ENCODE measurements at regions not wholly inside any gene's neighbourhood (a gene's known extent, or its start where the extent isn't known, plus 50 kb on each side); places are given as distances from the start of the nearest gene placed in this dataset.

- Histone ChIP-seq H3K36me3 (no peaks in the 10 kb centered on the region), H3K4me1 (peaks cover 0 to 14% (median 5%) of the 10 kb centered on the region in 4 donors), H3K27ac (no peak overlapping the region), H3K4me3 (no peak overlapping the region), H3K9me3 (no peaks in the 10 kb centered on the region), H3K27me3 (no peaks in the 10 kb centered on the region)
- WGBS (ENCODE audit: insufficient coverage, low coverage, low lambda C conversion rate, missing lambda C conversion rate): 69% methylated on average over 5 of the region's 5 CpGs
- intact Hi-C loops (cut with DNase I): no loop called here
- ATAC-seq: no peak
- DNase-seq: no peak
- TF ChIP-seq CTCF (IDR thresholded peaks at IDR 0.05) (no peak), POLR2A (IDR thresholded peaks at IDR 0.05) (no peak)
These were observed 81.5 kb upstream of the ACSL3 start for GRCh38 chr2:222779145-222779832.

GRCh38 chr2:222780051-222780450 lies 80.8 kb upstream of the ACSL3 start:
- Histone ChIP-seq H3K4me3 (no peak overlapping the region), H3K27me3 (no peaks in the 10 kb centered on the region), H3K4me1 (peaks cover 0 to 14% (median 5%) of the 10 kb centered on the region in 4 donors), H3K36me3 (no peaks in the 10 kb centered on the region), H3K9me3 (no peaks in the 10 kb centered on the region), H3K27ac (no peak overlapping the region)
- TF ChIP-seq POLR2A (IDR thresholded peaks at IDR 0.05): no peak
- no peak for TF ChIP-seq CTCF (IDR thresholded peaks at IDR 0.05)
- 68% methylated on average over 4 of the region's 4 CpGs for WGBS (ENCODE audit: insufficient coverage, low coverage, low lambda C conversion rate, missing lambda C conversion rate)
- ATAC-seq: no peak
- no peak for DNase-seq
- intact Hi-C loops (cut with DNase I): no loop called here

- H3K36me3 ChIP-seq: no peaks in the 10 kb centered on the region
- no peak for TF ChIP-seq POLR2A (IDR thresholded peaks at IDR 0.05)
- no peak for TF ChIP-seq CTCF (IDR thresholded peaks at IDR 0.05)
- H3K4me1 ChIP-seq: peaks cover 0 to 2% (median 0%) of the 10 kb centered on the region in 4 donors
- no peak overlapping the region for H3K4me3 ChIP-seq
- H3K9me3 ChIP-seq: no peaks in the 10 kb centered on the region
- ATAC-seq (no peak), DNase-seq (no peak)
- no peaks in the 10 kb centered on the region for H3K27me3 ChIP-seq
- WGBS (ENCODE audit: insufficient coverage, low coverage, low lambda C conversion rate, missing lambda C conversion rate): 69% methylated on average over 6 of the region's 6 CpGs
- intact Hi-C loops (cut with DNase I): no loop called here
- H3K27ac ChIP-seq: no peak overlapping the region
These were observed 78.6 kb upstream of the ACSL3 start for GRCh38 chr2:222782201-222782730.

GRCh38 chr2:222783592-222783991 lies 77.2 kb upstream of the ACSL3 start:
- Histone ChIP-seq H3K4me3 (no peak overlapping the region), H3K9me3 (no peaks in the 10 kb centered on the region), H3K4me1 (no peaks in the 10 kb centered on the region), H3K27ac (no peak overlapping the region), H3K36me3 (no peaks in the 10 kb centered on the region), H3K27me3 (no peaks in the 10 kb centered on the region)
- ATAC-seq (no peak), DNase-seq (no peak)
- whole genome bisulfite sequencing (ENCODE audit: insufficient coverage, low coverage, low lambda C conversion rate, missing lambda C conversion rate): 86% methylated on average over 1 of the region's 1 CpG
- TF ChIP-seq POLR2A (IDR thresholded peaks at IDR 0.05) (no peak), CTCF (IDR thresholded peaks at IDR 0.05) (no peak)
- intact Hi-C loops (cut with DNase I): no loop called here

Measured in right lobe of liver (tissue), 6 donors.